ENCODE measurements at regions not wholly inside any gene's neighbourhood (a gene's known extent, or its start where the extent isn't known, plus 50 kb on each side); places are given as distances from the start of the nearest gene placed in this dataset.
"Not testable (repeated sequence)": the region's sequence is repeated elsewhere in the genome, so short reads cannot be mapped to it uniquely, and the experiment has no call there.

DNA sequence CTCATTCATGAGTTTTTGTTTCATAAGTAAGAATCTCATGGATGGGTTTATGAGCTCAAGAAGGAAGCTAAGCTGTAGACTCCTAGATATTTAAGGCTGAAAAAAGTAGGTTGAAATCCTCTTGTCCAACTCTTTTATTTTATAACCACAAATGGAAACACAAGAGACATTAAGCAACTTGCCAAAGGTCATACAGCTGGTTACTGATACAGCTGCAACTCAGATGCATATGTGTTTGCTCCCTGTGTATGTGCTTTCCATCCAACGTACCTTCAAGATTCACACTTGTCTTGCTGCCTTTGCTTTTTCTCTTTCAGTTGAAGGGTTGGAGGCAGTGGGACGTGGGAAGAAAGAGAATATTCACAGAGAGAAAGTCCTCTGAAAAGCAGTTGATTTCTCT is 153.5 kb upstream of the STMND1 start:
- no peak for DNase-seq (ENCODE audit: low spot score)
- Mint-ChIP-seq H3K36me3 (ENCODE audit: low read depth) (no peaks in the 10 kb centered on the region), H3K4me1 (ENCODE audit: low read depth) (peaks cover 25% of the 10 kb centered on the region), H3K9me3 (no peaks in the 10 kb centered on the region), H3K27me3 (ENCODE audit: insufficient read depth) (peaks cover 16% of the 10 kb centered on the region), H3K4me3 (no peak overlapping the region), H3K27ac (peak overlapping the region; percentile 84)
- intact Hi-C loops (cut with micrococcal nuclease) = no loop called here

DNA sequence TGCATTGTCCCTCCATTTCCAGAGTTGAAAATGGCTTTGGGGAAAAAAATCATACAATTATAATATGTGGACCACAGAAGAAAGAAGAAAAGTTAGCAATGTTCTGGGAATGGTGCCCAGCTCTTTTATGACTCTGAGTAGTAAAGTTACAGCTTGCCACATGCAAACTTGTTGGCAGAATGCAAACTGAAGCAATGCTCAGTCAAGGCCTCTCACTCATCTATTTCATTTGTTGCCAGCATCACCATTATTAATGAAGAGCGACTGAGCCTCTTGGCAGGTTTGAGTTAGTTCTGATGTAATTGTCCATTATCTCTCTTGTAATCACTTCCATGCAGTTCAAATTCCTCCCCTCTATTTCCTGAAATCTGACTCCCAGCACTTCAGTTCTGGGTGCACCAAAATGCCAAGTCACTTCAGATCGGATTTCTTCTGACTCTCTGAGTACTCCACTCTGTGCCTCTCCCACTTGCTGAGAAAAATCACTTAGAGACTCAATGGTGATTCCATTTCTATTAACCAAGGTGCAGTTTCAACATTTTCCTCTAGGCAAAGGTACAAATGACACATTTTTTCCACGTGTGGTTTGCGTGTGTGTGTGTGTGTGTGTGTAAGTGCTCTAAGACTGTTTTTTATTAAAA is 154.4 kb upstream of the STMND1 start:
- Mint-ChIP-seq H3K4me3 (no peak overlapping the region), H3K27ac (peak overlapping the region; percentile 84), H3K4me1 (ENCODE audit: low read depth) (peaks cover 25% of the 10 kb centered on the region), H3K9me3 (no peaks in the 10 kb centered on the region), H3K36me3 (ENCODE audit: low read depth) (no peaks in the 10 kb centered on the region), H3K27me3 (ENCODE audit: insufficient read depth) (peaks cover 13% of the 10 kb centered on the region)
- DNase-seq (ENCODE audit: low spot score) = no peak
- intact Hi-C loops (cut with micrococcal nuclease) = no loop called here

DNA sequence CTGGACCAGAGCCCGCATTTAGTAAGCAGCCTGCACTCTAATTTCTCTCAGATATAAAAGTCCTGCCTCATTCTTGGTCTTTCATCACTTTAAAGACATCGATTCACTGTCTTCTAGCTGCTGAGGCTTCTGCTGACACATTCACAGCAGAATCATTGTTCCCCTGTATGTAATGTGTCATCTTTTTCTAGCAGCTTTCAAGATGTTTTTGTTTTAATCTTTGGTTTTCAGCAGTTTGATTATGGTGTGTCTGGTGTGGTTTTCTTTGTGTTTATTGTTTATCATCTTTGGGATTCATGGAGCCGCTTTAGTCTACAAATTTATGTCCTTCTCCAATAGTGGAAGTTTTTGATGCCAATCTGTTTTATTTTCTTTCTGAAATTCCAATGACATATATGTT is 157.3 kb upstream of the STMND1 start:
- no peaks in the 10 kb centered on the region for H3K36me3 Mint-ChIP-seq (ENCODE audit: low read depth)
- H3K4me1 Mint-ChIP-seq (ENCODE audit: low read depth) = peaks cover 20% of the 10 kb centered on the region
- peaks cover 26% of the 10 kb centered on the region for H3K27me3 Mint-ChIP-seq (ENCODE audit: insufficient read depth)
- no peak for DNase-seq (ENCODE audit: low spot score)
- no peak overlapping the region for H3K4me3 Mint-ChIP-seq
- H3K9me3 Mint-ChIP-seq = no peaks in the 10 kb centered on the region
- H3K27ac Mint-ChIP-seq = no peak overlapping the region
- intact Hi-C loops (cut with micrococcal nuclease) = no loop called here

DNA sequence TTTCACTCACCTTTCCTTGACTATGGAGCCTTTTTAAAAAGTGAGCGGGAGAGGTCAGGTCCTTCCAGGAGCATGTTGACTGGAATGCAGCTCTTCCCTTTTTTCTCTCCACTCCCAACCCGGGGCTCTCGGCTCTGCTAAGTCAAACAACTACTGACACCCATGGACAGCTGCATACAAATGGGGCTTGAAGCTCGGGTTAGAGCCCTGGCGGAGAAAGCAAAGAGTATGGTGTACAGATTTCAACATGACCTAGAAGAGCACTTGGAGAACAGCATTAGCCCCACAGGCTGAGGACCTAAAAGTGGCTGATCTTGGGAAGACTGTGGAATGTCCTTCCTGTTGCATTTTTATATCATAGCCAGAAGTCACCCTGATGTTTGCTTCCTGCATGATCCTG is 162.0 kb upstream of the STMND1 start:
- no peaks in the 10 kb centered on the region for H3K4me1 Mint-ChIP-seq (ENCODE audit: low read depth)
- DNase-seq (ENCODE audit: low spot score) = no peak
- intact Hi-C loops (cut with micrococcal nuclease) = no loop called here
- H3K36me3 Mint-ChIP-seq (ENCODE audit: low read depth) = no peaks in the 10 kb centered on the region
- no peaks in the 10 kb centered on the region for H3K9me3 Mint-ChIP-seq
- H3K4me3 Mint-ChIP-seq = no peak overlapping the region
- H3K27me3 Mint-ChIP-seq (ENCODE audit: insufficient read depth) = peaks cover 26% of the 10 kb centered on the region
- H3K27ac Mint-ChIP-seq = no peak overlapping the region

DNA sequence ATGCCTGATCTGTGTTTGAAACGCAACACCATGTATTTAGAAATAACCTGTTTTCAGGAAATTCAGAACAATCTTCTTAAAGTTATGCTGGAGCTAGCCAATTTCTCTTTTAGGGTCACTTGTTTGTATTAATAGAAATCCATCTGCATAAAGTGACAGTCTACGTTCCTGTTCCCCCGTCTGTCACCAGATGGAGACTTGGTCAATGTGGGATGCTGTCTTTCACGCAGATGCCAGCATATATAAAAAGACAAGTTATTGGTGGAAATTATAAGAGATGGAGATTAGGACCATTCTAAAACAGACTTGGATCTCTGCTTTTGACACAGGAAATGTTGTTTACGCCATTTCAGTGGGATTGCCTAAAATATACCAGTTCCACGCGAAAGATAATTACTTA is 162.5 kb upstream of the STMND1 start:
- Mint-ChIP-seq H3K4me1 (ENCODE audit: low read depth) (no peaks in the 10 kb centered on the region), H3K27me3 (ENCODE audit: insufficient read depth) (peaks cover 26% of the 10 kb centered on the region), H3K36me3 (ENCODE audit: low read depth) (no peaks in the 10 kb centered on the region), H3K4me3 (no peak overlapping the region), H3K27ac (no peak overlapping the region), H3K9me3 (no peaks in the 10 kb centered on the region)
- no peak for DNase-seq (ENCODE audit: low spot score)
- intact Hi-C loops (cut with micrococcal nuclease) = no loop called here

DNA sequence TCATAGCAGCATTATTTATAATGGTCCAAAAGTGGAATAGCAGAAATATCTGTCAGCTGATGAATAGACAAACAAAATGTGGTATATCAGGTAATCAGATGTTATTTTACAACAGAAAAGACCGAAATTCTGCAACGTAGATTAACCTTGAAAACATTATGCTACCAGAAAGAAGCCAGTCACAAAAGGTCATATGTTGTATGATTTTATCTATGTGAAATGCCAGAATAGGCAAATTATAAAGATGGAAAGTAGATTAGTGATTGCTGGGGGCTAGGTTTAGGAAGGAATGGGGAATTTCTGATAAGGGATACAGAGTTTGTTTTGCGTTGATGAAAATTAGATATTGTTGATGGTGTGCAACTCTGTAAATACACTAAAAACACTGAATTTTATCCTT is 165.0 kb upstream of the STMND1 start:
- Mint-ChIP-seq H3K9me3 (no peaks in the 10 kb centered on the region), H3K4me3 (no peak overlapping the region), H3K4me1 (ENCODE audit: low read depth) (no peaks in the 10 kb centered on the region), H3K27ac (no peak overlapping the region), H3K27me3 (ENCODE audit: insufficient read depth) (peaks cover 27% of the 10 kb centered on the region), H3K36me3 (ENCODE audit: low read depth) (no peaks in the 10 kb centered on the region)
- intact Hi-C loops (cut with micrococcal nuclease) = no loop called here
- DNase-seq (ENCODE audit: low spot score) = no peak

DNA sequence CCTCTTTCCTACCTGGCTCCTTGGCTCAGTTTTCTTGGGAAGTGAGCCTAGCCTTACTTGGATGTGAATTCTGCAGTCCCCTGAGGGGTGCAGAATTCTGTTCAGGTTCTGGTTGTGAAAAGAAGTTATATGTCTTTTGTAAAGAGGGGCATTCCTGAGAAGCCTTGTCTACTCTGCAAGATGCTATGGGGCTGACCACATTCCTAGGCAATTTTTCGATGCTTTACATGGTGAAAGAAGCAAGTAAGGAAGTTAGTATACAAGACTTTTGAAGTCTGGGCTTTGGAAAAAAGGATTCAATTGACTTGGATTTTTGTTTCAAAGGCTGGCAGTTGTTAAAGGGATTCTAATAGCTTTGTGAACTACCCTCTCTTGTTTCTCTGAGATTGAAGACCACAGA is 167.9 kb upstream of the STMND1 start:
- Mint-ChIP-seq H3K27me3 (ENCODE audit: insufficient read depth) (peaks cover 17% of the 10 kb centered on the region), H3K4me1 (ENCODE audit: low read depth) (no peaks in the 10 kb centered on the region), H3K9me3 (no peaks in the 10 kb centered on the region), H3K36me3 (ENCODE audit: low read depth) (no peaks in the 10 kb centered on the region), H3K4me3 (no peak overlapping the region), H3K27ac (no peak overlapping the region)
- intact Hi-C loops (cut with micrococcal nuclease) = no loop called here
- no peak for DNase-seq (ENCODE audit: low spot score)

DNA sequence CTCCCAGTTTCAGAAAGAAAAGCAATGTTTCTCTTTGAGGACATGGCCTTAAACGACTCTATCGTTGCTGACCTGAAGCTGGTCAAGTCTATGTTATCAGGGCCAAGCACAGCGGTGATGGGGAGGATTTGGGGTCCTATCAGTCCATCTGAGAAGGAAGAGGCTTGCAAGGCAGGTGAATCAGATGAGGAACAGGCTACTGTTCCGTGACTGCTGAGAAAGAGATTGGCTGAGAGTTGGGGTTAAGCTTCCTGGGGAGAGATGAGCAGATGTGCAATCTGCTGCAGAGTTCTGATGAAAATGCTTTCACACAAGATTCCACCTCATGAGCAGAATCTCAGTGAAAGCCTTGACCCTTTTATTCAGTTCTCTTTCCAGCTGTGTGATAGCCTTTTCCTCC is 168.3 kb upstream of the STMND1 start:
- H3K4me1 Mint-ChIP-seq (ENCODE audit: low read depth) = no peaks in the 10 kb centered on the region
- peaks cover 17% of the 10 kb centered on the region for H3K27me3 Mint-ChIP-seq (ENCODE audit: insufficient read depth)
- intact Hi-C loops (cut with micrococcal nuclease) = no loop called here

DNA sequence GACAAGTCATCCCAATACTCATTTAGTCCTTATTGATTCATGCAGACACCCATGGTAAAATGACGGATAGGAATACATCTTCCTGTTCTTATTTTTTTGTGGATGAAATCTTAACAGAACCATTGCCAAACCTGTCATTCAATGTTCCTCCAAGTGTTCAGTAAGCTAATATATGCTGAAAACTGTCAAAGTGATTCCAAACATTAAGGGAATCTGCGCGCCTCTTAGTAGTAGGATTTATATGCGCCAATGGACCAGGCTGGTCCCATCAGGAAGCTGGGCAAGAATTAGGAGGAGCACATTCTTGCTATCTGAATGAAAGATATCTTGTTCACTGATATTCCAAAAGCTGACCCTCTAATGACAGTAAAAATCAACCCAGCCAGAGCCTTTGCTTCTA is 168.9 kb upstream of the STMND1 start:
- Mint-ChIP-seq H3K36me3 (ENCODE audit: low read depth) (no peaks in the 10 kb centered on the region), H3K27ac (no peak overlapping the region), H3K27me3 (ENCODE audit: insufficient read depth) (peaks cover 20% of the 10 kb centered on the region), H3K4me3 (no peak overlapping the region), H3K9me3 (no peaks in the 10 kb centered on the region), H3K4me1 (ENCODE audit: low read depth) (no peaks in the 10 kb centered on the region)
- no peak for DNase-seq (ENCODE audit: low spot score)
- intact Hi-C loops (cut with micrococcal nuclease) = no loop called here

More for the DNA sequence above, 168.3 kb upstream of the STMND1 start:
- H3K36me3 Mint-ChIP-seq (ENCODE audit: low read depth) = no peaks in the 10 kb centered on the region
- H3K9me3 Mint-ChIP-seq = no peaks in the 10 kb centered on the region
- no peak overlapping the region for H3K27ac Mint-ChIP-seq
- no peak for DNase-seq (ENCODE audit: low spot score)
- H3K4me3 Mint-ChIP-seq = no peak overlapping the region

DNA sequence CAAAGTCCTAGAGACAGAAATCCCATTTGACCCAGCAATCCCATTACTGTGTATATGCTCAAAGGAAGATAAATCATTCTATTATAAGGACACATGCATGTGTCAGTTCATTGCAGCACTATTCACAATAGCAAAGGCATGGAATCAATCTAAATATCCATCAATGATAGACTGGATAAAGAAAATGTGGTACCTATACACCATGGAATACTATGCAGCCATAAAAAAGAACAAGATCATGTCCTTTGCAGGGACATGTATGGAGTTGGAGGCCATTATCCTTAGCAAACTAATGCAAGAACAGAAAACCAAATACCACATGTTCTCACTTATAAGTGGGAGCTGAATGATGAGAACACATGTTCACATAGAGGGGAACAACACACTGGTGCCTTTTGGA is 169.8 kb upstream of the ATXN1 start:
- H3K36me3 Mint-ChIP-seq (ENCODE audit: low read depth); H3K9me3 Mint-ChIP-seq; intact Hi-C loops (cut with micrococcal nuclease); H3K27ac Mint-ChIP-seq; H3K4me1 Mint-ChIP-seq (ENCODE audit: low read depth); H3K4me3 Mint-ChIP-seq; DNase-seq (ENCODE audit: low spot score): not testable (repeated sequence)
- H3K27me3 Mint-ChIP-seq (ENCODE audit: insufficient read depth) = peaks cover 21% of the 10 kb centered on the region

DNA sequence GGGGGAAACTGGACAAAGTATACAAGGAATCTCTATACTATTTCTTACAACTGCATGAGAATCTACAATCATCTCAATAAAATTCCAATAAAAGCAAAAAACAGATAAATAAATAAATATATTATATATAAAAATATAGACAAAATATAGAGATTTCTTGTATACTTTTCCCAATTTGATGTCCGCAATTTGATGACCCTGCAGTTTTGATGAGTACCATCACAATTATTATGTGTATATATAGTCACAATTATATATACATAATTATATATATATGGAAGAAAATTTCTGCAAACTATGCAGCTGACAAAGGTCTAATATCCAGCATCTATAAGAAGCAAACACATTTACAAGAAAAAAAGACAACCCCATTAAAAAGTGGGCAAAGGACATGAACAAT is 169.2 kb upstream of the ATXN1 start:
- H3K4me1 Mint-ChIP-seq (ENCODE audit: low read depth) = no peaks in the 10 kb centered on the region
- no peaks in the 10 kb centered on the region for H3K36me3 Mint-ChIP-seq (ENCODE audit: low read depth)
- DNase-seq (ENCODE audit: low spot score) = no peak
- H3K4me3 Mint-ChIP-seq = no peak overlapping the region
- no peak overlapping the region for H3K27ac Mint-ChIP-seq
- intact Hi-C loops (cut with micrococcal nuclease) = no loop called here
- no peaks in the 10 kb centered on the region for H3K9me3 Mint-ChIP-seq
- H3K27me3 Mint-ChIP-seq (ENCODE audit: insufficient read depth) = peaks cover 17% of the 10 kb centered on the region

DNA sequence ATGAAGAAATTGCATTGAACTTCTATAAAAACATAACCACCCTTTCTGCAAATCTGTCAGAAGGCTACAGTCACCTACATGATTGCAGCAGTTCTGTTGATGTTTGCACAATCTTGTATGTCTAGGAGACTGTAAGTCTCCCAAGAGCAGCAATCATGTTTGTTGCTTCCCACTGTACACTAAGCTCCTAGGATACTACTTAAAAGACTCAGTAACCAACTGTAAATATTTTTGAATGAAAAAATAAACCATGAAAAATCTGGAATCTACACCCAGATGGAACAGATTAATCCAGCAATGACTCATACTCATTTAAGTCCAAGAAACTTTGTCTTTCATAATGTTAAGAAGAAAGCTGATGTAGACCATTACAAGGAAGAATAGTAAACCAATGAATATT is 168.5 kb upstream of the ATXN1 start:
- Mint-ChIP-seq H3K27ac (no peak overlapping the region), H3K36me3 (ENCODE audit: low read depth) (no peaks in the 10 kb centered on the region), H3K4me3 (no peak overlapping the region), H3K4me1 (ENCODE audit: low read depth) (no peaks in the 10 kb centered on the region), H3K27me3 (ENCODE audit: insufficient read depth) (peaks cover 12% of the 10 kb centered on the region), H3K9me3 (no peaks in the 10 kb centered on the region)
- intact Hi-C loops (cut with micrococcal nuclease) = no loop called here
- DNase-seq (ENCODE audit: low spot score) = no peak

DNA sequence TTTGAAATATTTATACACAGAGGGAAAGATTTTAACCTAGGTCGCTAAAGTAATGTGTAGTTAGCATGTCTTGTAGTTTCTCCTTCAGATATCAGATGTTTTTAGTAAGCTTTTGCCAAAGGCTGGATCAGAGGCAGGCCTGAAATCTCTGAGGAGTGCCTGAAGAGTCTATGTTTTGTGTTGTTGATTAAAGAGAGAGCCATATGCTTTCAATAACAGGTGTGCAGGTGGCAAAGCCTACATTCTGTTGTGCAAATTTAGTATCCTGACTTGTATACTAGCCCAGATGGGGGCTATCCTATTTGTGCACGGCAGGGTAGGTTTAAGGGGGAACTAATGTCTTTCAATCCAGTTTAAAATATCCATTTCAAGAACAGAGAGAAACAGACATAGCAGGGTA is 167.1 kb upstream of the ATXN1 start:
- Mint-ChIP-seq H3K27ac (no peak overlapping the region), H3K27me3 (ENCODE audit: insufficient read depth) (peaks cover 15% of the 10 kb centered on the region), H3K36me3 (ENCODE audit: low read depth) (no peaks in the 10 kb centered on the region), H3K4me1 (ENCODE audit: low read depth) (no peaks in the 10 kb centered on the region), H3K9me3 (no peaks in the 10 kb centered on the region), H3K4me3 (no peak overlapping the region)
- no peak for DNase-seq (ENCODE audit: low spot score)
- intact Hi-C loops (cut with micrococcal nuclease) = no loop called here

DNA sequence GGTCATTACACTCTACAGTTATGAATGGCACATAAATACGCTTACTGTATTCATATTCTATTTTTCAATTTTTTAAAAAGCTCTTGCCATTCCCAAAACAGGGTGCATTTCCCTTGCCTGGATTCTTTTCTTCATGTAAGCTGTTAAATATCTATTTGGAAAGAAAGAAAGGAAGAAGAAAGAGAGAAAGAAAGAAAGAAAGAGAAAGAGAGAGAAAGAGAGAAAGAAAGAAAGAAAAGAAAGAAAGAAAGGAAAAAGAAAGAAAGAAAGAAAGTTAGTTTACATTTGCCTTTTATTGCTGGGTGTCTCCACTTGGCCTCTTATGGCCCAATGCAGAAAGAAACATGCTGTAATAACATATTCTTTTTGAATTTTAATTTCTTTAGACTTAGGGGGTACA is 165.9 kb upstream of the ATXN1 start:
- Mint-ChIP-seq H3K9me3 (no peaks in the 10 kb centered on the region), H3K4me1 (ENCODE audit: low read depth) (no peaks in the 10 kb centered on the region), H3K36me3 (ENCODE audit: low read depth) (no peaks in the 10 kb centered on the region), H3K27ac (no peak overlapping the region), H3K27me3 (ENCODE audit: insufficient read depth) (peaks cover 17% of the 10 kb centered on the region), H3K4me3 (no peak overlapping the region)
- intact Hi-C loops (cut with micrococcal nuclease) = no loop called here
- DNase-seq (ENCODE audit: low spot score) = no peak
